Activated B cell treated with CpG ODN at 0.5 μM for 24 hours (primary cell): ENCODE measurements at regions not wholly inside any gene's neighbourhood (a gene's known extent, or its start where the extent isn't known, plus 50 kb on each side); places are given as distances from the start of the nearest gene placed in this dataset.

Experiments
- ATAC-seq: fragments of 200-7000 bp; cut with Tn5 transposase; one replicate; pipeline ENCODE4 v1.10.0; 2021; ENCODE audit warnings: low read depth, mild to moderate bottlenecking, moderate library complexity
- CTCF ChIA-PET: fragments of 350-600 bp; sonication (Branson Sonifier 250); formaldehyde crosslinking; loops from one replicate; lab custom pipeline; 2021; ENCODE audit warnings: antibody characterized with exemption; lab: Charles Lee
- POLR2A ChIA-PET: fragments of 350-600 bp; sonication (Branson Sonifier 250); formaldehyde crosslinking; loops from one replicate; lab custom pipeline; 2021; ENCODE audit warnings: antibody characterized with exemption; lab: Charles Lee
- DNase-seq: peaks from one replicate; pipeline ENCODE4 v3.0.0; 2022
- H3K27ac Mint-ChIP-seq: one replicate; pipeline ENCODE4 v1.8.0; 2020; ENCODE audit warnings: mixed read lengths
- H3K27me3 Mint-ChIP-seq: one replicate; pipeline ENCODE4 v1.8.0; 2021; ENCODE audit warnings: mixed read lengths
- H3K36me3 Mint-ChIP-seq: one replicate; pipeline ENCODE4 v1.8.0; 2021; ENCODE audit warnings: low read depth, mixed read lengths
- H3K4me1 Mint-ChIP-seq: one replicate; pipeline ENCODE4 v1.8.0; 2021; ENCODE audit warnings: mixed read lengths
- H3K4me3 Mint-ChIP-seq: one replicate; pipeline ENCODE4 v1.8.0; 2020; ENCODE audit warnings: mild to moderate bottlenecking, mixed read lengths
- H3K9me3 Mint-ChIP-seq: one replicate; pipeline ENCODE4 v1.8.0; 2020; ENCODE audit warnings: mixed read lengths
- intact Hi-C: fragments of 100-400 bp; cut with micrococcal nuclease; formaldehyde crosslinking; loops from one replicate; pipeline ENCODE4 v1.15.1; 2024
- TF ChIP-seq, protein P1 (sequence below): fragments of 200-600 bp; IDR thresholded peaks from one replicate; pipeline ENCODE4 v1.8.0; 2022; ENCODE audit warnings: antibody characterized with exemption, mild to moderate bottlenecking

- no peaks in the 10 kb centered on the region for H3K36me3 Mint-ChIP-seq
- H3K9me3 Mint-ChIP-seq = peaks cover 9% of the 10 kb centered on the region
- no peaks in the 10 kb centered on the region for H3K4me1 Mint-ChIP-seq
- ATAC-seq (no peak), DNase-seq (no peak)
- H3K4me3 Mint-ChIP-seq = no peak overlapping the region
- POLR2A ChIA-PET = no interaction called here
- intact Hi-C loops = no loop called here
- no peak overlapping the region for H3K27ac Mint-ChIP-seq
- no peaks in the 10 kb centered on the region for H3K27me3 Mint-ChIP-seq
- CTCF ChIA-PET = no interaction called here
- TF ChIP-seq, protein P1, sequence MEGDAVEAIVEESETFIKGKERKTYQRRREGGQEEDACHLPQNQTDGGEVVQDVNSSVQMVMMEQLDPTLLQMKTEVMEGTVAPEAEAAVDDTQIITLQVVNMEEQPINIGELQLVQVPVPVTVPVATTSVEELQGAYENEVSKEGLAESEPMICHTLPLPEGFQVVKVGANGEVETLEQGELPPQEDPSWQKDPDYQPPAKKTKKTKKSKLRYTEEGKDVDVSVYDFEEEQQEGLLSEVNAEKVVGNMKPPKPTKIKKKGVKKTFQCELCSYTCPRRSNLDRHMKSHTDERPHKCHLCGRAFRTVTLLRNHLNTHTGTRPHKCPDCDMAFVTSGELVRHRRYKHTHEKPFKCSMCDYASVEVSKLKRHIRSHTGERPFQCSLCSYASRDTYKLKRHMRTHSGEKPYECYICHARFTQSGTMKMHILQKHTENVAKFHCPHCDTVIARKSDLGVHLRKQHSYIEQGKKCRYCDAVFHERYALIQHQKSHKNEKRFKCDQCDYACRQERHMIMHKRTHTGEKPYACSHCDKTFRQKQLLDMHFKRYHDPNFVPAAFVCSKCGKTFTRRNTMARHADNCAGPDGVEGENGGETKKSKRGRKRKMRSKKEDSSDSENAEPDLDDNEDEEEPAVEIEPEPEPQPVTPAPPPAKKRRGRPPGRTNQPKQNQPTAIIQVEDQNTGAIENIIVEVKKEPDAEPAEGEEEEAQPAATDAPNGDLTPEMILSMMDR = no peak
These were observed 412.4 kb upstream of the LRATD1 start for GRCh38 chr2:14220101-14220500.

- Mint-ChIP-seq H3K9me3 (peaks cover 9% of the 10 kb centered on the region), H3K27me3 (no peaks in the 10 kb centered on the region), H3K4me3 (no peak overlapping the region), H3K36me3 (no peaks in the 10 kb centered on the region), H3K27ac (no peak overlapping the region), H3K4me1 (no peaks in the 10 kb centered on the region)
- POLR2A ChIA-PET = no interaction called here
- no peak for ATAC-seq
- intact Hi-C loops = no loop called here
- DNase-seq = no peak
- TF ChIP-seq, protein P1 = no peak
- CTCF ChIA-PET = no interaction called here
These were observed 411.1 kb upstream of the LRATD1 start for GRCh38 chr2:14221466-14221865.

GRCh38 chr2:14223576-14223975 lies 408.9 kb upstream of the LRATD1 start:
- ChIA-PET POLR2A (no interaction called here), CTCF (no interaction called here)
- H3K4me1 Mint-ChIP-seq = no peaks in the 10 kb centered on the region
- no peaks in the 10 kb centered on the region for H3K27me3 Mint-ChIP-seq
- ATAC-seq (no peak), DNase-seq (no peak)
- H3K4me3 Mint-ChIP-seq = no peak overlapping the region
- intact Hi-C loops = no loop called here
- TF ChIP-seq, protein P1 = no peak
- H3K27ac Mint-ChIP-seq = no peak overlapping the region
- peaks cover 9% of the 10 kb centered on the region for H3K9me3 Mint-ChIP-seq
- no peaks in the 10 kb centered on the region for H3K36me3 Mint-ChIP-seq

GRCh38 chr2:14231391-14231898 lies 401.1 kb upstream of the LRATD1 start:
- Mint-ChIP-seq H3K4me1 (no peaks in the 10 kb centered on the region), H3K27me3 (no peaks in the 10 kb centered on the region), H3K9me3 (peaks cover 8% of the 10 kb centered on the region), H3K27ac (no peak overlapping the region), H3K36me3 (no peaks in the 10 kb centered on the region), H3K4me3 (no peak overlapping the region)
- intact Hi-C loops = no loop called here
- ChIA-PET POLR2A (no interaction called here), CTCF (no interaction called here)
- TF ChIP-seq, protein P1 = no peak
- no peak for ATAC-seq
- DNase-seq = no peak

GRCh38 chr2:14232217-14232616 lies 400.3 kb upstream of the LRATD1 start:
- intact Hi-C loops = no loop called here
- H3K9me3 Mint-ChIP-seq = peaks cover 8% of the 10 kb centered on the region
- no peaks in the 10 kb centered on the region for H3K4me1 Mint-ChIP-seq
- H3K4me3 Mint-ChIP-seq = no peak overlapping the region
- no peaks in the 10 kb centered on the region for H3K27me3 Mint-ChIP-seq
- ChIA-PET POLR2A (no interaction called here), CTCF (no interaction called here)
- DNase-seq = no peak
- TF ChIP-seq, protein P1 = no peak
- ATAC-seq = no peak
- H3K27ac Mint-ChIP-seq = no peak overlapping the region
- no peaks in the 10 kb centered on the region for H3K36me3 Mint-ChIP-seq
